Lower leg skin (tissue), 4 donors: ENCODE measurements at regions not wholly inside any gene's neighbourhood (a gene's known extent, or its start where the extent isn't known, plus 50 kb on each side); places are given as distances from the start of the nearest gene placed in this dataset.

Source experiments
- DNase-seq, 2 donors: peaks; one replicate each; pipeline ENCODE4 v3.0.0-alpha.2; 2019; ENCODE audit warnings: low spot score in 2 of 2
- H3K4me3 ChIP-seq: fragments of 200-600 bp; sonication (generic); 2 replicates; pipeline ENCODE4 v1.5.1; 2017; ENCODE audit warnings: mild to moderate bottlenecking, low read depth; ENCODE audit not compliant: poor library complexity, severe bottlenecking
- POLR2A ChIP-seq, 2 donors: fragments of 450-650 bp; IDR thresholded peaks; one replicate each; pipeline ENCODE4 v1.6.1; 2016 to 2017; ENCODE audit warnings: antibody characterized with exemption in 2 of 2, mild to moderate bottlenecking in 1 of 2, moderate library complexity in 1 of 2
- WGBS, 2 donors: methylation state at CpG; one replicate each; pipeline ENCODE4 v1.1.5; 2018; 5-methylcytosine and 5-hydroxymethylcytosine counted together
- intact Hi-C: fragments of 100-400 bp; cut with DNase I; formaldehyde crosslinking; loops from one replicate; pipeline ENCODE4 v1.15.0; 2023; ENCODE audit warnings: low total_unique reads
- TF ChIP-seq, protein P1 (sequence below), 3 donors: fragments of 450-650 bp; IDR thresholded peaks; one replicate each; pipeline ENCODE4 v1.5.1; 2016; ENCODE audit warnings: antibody characterized with exemption in 3 of 3, mild to moderate bottlenecking in 3 of 3, moderate library complexity in 2 of 3

GRCh38 chr5:168168978-168169698, 122.3 kb upstream of the WWC1 start:
- TF ChIP-seq, protein P1, sequence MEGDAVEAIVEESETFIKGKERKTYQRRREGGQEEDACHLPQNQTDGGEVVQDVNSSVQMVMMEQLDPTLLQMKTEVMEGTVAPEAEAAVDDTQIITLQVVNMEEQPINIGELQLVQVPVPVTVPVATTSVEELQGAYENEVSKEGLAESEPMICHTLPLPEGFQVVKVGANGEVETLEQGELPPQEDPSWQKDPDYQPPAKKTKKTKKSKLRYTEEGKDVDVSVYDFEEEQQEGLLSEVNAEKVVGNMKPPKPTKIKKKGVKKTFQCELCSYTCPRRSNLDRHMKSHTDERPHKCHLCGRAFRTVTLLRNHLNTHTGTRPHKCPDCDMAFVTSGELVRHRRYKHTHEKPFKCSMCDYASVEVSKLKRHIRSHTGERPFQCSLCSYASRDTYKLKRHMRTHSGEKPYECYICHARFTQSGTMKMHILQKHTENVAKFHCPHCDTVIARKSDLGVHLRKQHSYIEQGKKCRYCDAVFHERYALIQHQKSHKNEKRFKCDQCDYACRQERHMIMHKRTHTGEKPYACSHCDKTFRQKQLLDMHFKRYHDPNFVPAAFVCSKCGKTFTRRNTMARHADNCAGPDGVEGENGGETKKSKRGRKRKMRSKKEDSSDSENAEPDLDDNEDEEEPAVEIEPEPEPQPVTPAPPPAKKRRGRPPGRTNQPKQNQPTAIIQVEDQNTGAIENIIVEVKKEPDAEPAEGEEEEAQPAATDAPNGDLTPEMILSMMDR (IDR thresholded peaks at IDR 0.05) = no peak
- TF ChIP-seq POLR2A (IDR thresholded peaks at IDR 0.05) = no peak
- WGBS, 2 donors = 80 to 81% methylated on average over 13 of the region's 13 CpGs
- no peak overlapping the region for H3K4me3 ChIP-seq
- DNase-seq = no peak
- intact Hi-C loops = no loop called here

DNA sequence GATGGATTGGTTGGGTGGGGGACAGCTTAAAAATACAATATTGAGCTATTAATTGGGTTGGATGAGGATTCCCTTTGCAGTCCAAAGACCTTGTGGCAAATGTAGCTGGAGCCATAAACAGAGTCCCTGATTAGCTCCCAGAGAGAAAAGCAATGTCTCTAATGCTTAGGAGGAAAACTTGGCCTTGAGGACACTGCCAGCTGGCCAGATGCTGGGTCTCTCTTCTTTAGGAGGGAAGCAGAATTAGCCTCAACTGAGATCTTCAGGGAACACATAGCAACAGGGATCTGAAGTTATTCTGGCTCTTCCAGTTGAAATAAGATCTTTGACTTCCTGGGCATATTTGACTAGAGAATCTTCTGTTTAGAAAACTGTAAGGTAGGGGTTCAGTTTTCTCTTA, 121.7 kb upstream of the WWC1 start:
- H3K4me3 ChIP-seq = no peak overlapping the region
- TF ChIP-seq, protein P1 (IDR thresholded peaks at IDR 0.05) = no peak
- no peak for TF ChIP-seq POLR2A (IDR thresholded peaks at IDR 0.05)
- intact Hi-C loops = no loop called here
- no peak for DNase-seq

DNA sequence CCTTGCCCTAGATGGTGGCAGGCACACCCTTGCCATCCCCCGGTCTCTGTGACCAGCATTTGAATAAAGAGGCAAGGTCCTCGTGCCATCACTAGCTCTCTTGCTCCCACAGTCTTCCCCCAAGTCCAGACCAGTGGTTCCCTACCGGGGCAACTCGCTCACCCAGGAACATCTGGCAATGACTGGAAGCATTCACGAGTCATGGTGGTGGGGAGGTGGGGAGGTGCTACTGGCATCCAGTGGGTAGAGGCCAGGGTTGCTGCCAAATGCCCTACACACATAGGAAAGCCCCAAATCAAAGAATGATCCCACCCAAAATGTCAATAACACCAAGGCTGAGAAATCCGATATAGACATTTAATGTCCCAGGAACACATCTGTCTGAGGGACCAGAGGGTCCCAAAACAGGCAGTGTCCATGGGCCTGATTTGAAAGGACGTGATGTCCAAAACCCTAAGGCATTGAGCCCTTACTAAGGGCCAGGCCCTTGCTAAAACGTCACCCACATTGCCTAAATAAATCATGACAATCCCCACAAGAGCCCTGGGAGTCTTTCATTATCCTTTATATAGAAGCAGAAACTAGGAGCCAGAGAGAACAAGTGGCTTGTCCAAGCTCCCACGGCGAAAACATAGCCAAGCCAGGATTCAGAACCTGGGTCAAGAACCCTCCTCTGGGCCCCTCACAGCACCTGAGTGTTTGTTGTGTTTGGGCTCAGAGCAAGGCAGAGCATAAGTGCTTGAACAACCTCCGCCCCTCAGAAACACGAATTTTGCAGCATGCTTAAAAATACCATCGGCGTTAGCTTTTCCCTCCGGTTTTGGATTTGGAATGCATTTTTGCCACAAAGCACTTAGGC, 119.3 kb upstream of the WWC1 start:
- no peak for TF ChIP-seq POLR2A (IDR thresholded peaks at IDR 0.05)
- 72 to 74% methylated on average over 15 of the region's 15 CpGs for WGBS, 2 donors
- DNase-seq = no peak
- H3K4me3 ChIP-seq = no peak overlapping the region
- intact Hi-C loops = no loop called here

GRCh38 chr5:168172760-168173223, 118.7 kb upstream of the WWC1 start:
- WGBS, 2 donors = 32 to 43% methylated on average over 2 of the region's 2 CpGs
- H3K4me3 ChIP-seq = no peak overlapping the region
- intact Hi-C loops = no loop called here
- no peak for DNase-seq
- no peak for TF ChIP-seq POLR2A (IDR thresholded peaks at IDR 0.05)
- TF ChIP-seq, protein P1 (IDR thresholded peaks at IDR 0.05) = no peak

GRCh38 chr5:168174376-168174775, 117.1 kb upstream of the WWC1 start:
- DNase-seq = no peak
- no peak overlapping the region for H3K4me3 ChIP-seq
- intact Hi-C loops = no loop called here
- WGBS, 2 donors = 72 to 74% methylated on average over 9 of the region's 9 CpGs
- TF ChIP-seq POLR2A (IDR thresholded peaks at IDR 0.05) = no peak

- no peak for TF ChIP-seq POLR2A (IDR thresholded peaks at IDR 0.05)
- TF ChIP-seq, protein P1 (IDR thresholded peaks at IDR 0.05) = no peak
- no peak for DNase-seq
- intact Hi-C loops = no loop called here
- H3K4me3 ChIP-seq = no peak overlapping the region
- 72 to 78% methylated on average over 5 of the region's 5 CpGs for WGBS, 2 donors
These were observed 115.2 kb upstream of the WWC1 start for GRCh38 chr5:168176251-168176650.
